Neural cell (in vitro differentiated cells): ENCODE measurements at regions not wholly inside any gene's neighbourhood (a gene's known extent, or its start where the extent isn't known, plus 50 kb on each side); places are given as distances from the start of the nearest gene placed in this dataset.

Experiments used
- CTCF ChIP-seq: fragments of 450-650 bp; IDR thresholded peaks from 2 replicates; pipeline ENCODE4 v1.5.1; 2014; ENCODE audit warnings: antibody characterized with exemption, mild to moderate bottlenecking, moderate library complexity; ENCODE audit not compliant: poor library complexity, severe bottlenecking
- REST ChIP-seq: IDR thresholded peaks from 2 replicates; pipeline ENCODE4 v1.6.1; 2012; ENCODE audit warnings: borderline replicate concordance

- TF ChIP-seq REST (no peak), CTCF (no peak)
Measured at GRCh38 chr18:76131738-76132137, 363.3 kb downstream of the ZNF516 start.
